ENCODE measurements at regions not wholly inside any gene's neighbourhood (a gene's known extent, or its start where the extent isn't known, plus 50 kb on each side); places are given as distances from the start of the nearest gene placed in this dataset.

DNA sequence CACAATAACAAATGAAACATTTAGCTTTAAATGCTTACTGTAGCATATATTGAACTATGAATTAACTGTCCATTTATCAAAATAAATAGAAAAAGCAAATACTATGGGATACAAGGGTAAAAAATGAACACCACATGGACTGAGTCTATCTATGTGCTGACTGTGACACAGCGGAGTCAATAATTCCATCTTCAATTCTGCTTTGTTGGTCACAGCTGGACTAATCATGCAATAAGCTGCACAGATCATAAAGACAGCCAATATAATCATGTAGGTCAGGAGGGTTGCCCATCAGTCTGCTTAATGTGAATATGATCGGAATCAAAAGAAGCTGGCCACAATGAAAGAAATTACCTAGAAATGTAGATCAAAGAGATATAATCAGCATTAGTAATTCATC lies 95.7 kb upstream of the FAM47A start:
- Histone ChIP-seq H2AFZ (ENCODE audit: low read depth, low read length) (no peak overlapping the region), H3K4me3 (replicated peaks in 1 of 3; ENCODE audit: insufficient read depth in 1 of 3, low read depth in 1 of 3, low read length in 3 of 3) (no peak overlapping the region), H4K20me1 (replicated peaks; ENCODE audit: control insufficient read depth, extremely low read depth, insufficient read depth, low read length) (no peaks in the 10 kb centered on the region), H3K27me3 (ENCODE audit: control insufficient read depth in 2 of 2, insufficient read depth in 2 of 2, low read length in 2 of 2) (no peaks in the 10 kb centered on the region), H3K9me3 (replicated peaks; ENCODE audit: control insufficient read depth, insufficient read depth, low read length) (no peaks in the 10 kb centered on the region), H3K79me2 (ENCODE audit: control insufficient read depth, insufficient read depth, low read length) (no peaks in the 10 kb centered on the region), H3K9me1 (replicated peaks; ENCODE audit: control insufficient read depth, extremely low read depth, insufficient read depth, low read length) (no peaks in the 10 kb centered on the region), H3K9ac (replicated peaks; ENCODE audit: extremely low read depth, insufficient read depth, low read length) (no peak overlapping the region), H3K4me1 (ENCODE audit: control insufficient read depth, extremely low read depth, insufficient read depth, low read length) (no peaks in the 10 kb centered on the region), H3K4me2 (ENCODE audit: insufficient read depth, low read length) (no peak overlapping the region), H3K36me3 (ENCODE audit: control insufficient read depth in 2 of 2, extremely low read depth in 1 of 2, insufficient read depth in 2 of 2, low read length in 2 of 2) (no peaks in the 10 kb centered on the region), H3K27ac (ENCODE audit: insufficient read depth, low read depth, low read length) (no peak overlapping the region)
- ChIA-PET POLR2A (no interaction called here), CTCF (no interaction called here)
- TF ChIP-seq, protein P1, sequence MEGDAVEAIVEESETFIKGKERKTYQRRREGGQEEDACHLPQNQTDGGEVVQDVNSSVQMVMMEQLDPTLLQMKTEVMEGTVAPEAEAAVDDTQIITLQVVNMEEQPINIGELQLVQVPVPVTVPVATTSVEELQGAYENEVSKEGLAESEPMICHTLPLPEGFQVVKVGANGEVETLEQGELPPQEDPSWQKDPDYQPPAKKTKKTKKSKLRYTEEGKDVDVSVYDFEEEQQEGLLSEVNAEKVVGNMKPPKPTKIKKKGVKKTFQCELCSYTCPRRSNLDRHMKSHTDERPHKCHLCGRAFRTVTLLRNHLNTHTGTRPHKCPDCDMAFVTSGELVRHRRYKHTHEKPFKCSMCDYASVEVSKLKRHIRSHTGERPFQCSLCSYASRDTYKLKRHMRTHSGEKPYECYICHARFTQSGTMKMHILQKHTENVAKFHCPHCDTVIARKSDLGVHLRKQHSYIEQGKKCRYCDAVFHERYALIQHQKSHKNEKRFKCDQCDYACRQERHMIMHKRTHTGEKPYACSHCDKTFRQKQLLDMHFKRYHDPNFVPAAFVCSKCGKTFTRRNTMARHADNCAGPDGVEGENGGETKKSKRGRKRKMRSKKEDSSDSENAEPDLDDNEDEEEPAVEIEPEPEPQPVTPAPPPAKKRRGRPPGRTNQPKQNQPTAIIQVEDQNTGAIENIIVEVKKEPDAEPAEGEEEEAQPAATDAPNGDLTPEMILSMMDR (IDR thresholded peaks at IDR 0.05; ENCODE audit: extremely low read depth in 1 of 2, insufficient read depth in 1 of 2, low read depth in 1 of 2, low read length in 2 of 2), result no peak
- no peak for TF ChIP-seq MYC (IDR thresholded peaks at IDR 0.05; ENCODE audit: low read depth, low read length)
- TF ChIP-seq POLR2AphosphoS5 (IDR thresholded peaks at IDR 0.05; ENCODE audit: insufficient read depth, low read depth, low read length), result no peak
- TF ChIP-seq POLR2A (IDR thresholded peaks at IDR 0.05; ENCODE audit: low read depth, low read length), result no peak
- TF ChIP-seq FOS (IDR thresholded peaks at IDR 0.05; ENCODE audit: borderline replicate concordance, insufficient read depth, low read length), result no peak
- no peak for TF ChIP-seq GATA2 (IDR thresholded peaks at IDR 0.05; ENCODE audit: insufficient read depth, insufficient read length, low read depth, low read length)
- TF ChIP-seq EZH2 (IDR thresholded peaks at IDR 0.05; ENCODE audit: borderline replicate concordance, low read depth, low read length, severe bottlenecking), result no peak
- TF ChIP-seq, protein P2, sequence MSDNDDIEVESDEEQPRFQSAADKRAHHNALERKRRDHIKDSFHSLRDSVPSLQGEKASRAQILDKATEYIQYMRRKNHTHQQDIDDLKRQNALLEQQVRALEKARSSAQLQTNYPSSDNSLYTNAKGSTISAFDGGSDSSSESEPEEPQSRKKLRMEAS (IDR thresholded peaks at IDR 0.05; ENCODE audit: insufficient read depth, insufficient read length), result no peak
- no peak for TF ChIP-seq JUN (IDR thresholded peaks at IDR 0.05; ENCODE audit: borderline replicate concordance, insufficient read depth, insufficient read length, low read depth)
- intact Hi-C loops (cut with micrococcal nuclease), result no loop called here
- dilution Hi-C loops (cut with MboI; ENCODE audit: extremely low pct_ligation_motif_present, low sequenced_read_pairs), result no loop called here
- no peak for DNase-seq (ENCODE audit: low read depth, low spot score)
- BruUV-seq (replicated peaks), result no TSS peak
- no peak for FAIRE-seq

Data from endothelial cell of umbilical vein (primary cell).